Keratinocyte (primary cell): ENCODE measurements at regions not wholly inside any gene's neighbourhood (a gene's known extent, or its start where the extent isn't known, plus 50 kb on each side); places are given as distances from the start of the nearest gene placed in this dataset.

Experiments
- DNase-seq: peaks from one replicate; pipeline ENCODE4 v3.0.0-alpha.2; 2011; ENCODE audit warnings: low read depth, missing footprints, low spot score
- FAIRE-seq: peaks from 2 replicates; lab custom pipeline; 2011; peaks lifted over from hg19 to GRCh38; lab: Jason Lieb, UNC
- H2AFZ ChIP-seq: 2 replicates; pipeline ENCODE4 v1.6.0; 2012; ENCODE audit warnings: low read length, control low read depth, inconsistent platforms; ENCODE audit not compliant: control insufficient read depth
- H3K27ac ChIP-seq: 2 replicates; pipeline ENCODE4 v1.5.1; 2011; ENCODE audit warnings: low read length; ENCODE audit not compliant: control insufficient read depth, insufficient read depth
- H3K27me3 ChIP-seq: 3 replicates; pipeline ENCODE4 v1.6.0; 2011; ENCODE audit warnings: low read length; ENCODE audit not compliant: control insufficient read depth, insufficient read depth; ENCODE audit errors: extremely low read depth
- H3K36me3 ChIP-seq, 2 experiments: 2 replicates in 1 of 2; 3 replicates in 1 of 2; pipeline ENCODE4 v1.5.1; 2011; ENCODE audit warnings: low read length in 2 of 2, mild to moderate bottlenecking in 1 of 2; ENCODE audit not compliant: control insufficient read depth in 2 of 2, insufficient read depth in 2 of 2; ENCODE audit errors: extremely low read depth in 1 of 2
- H3K4me1 ChIP-seq: 3 replicates; pipeline ENCODE4 v1.5.1; 2011; ENCODE audit warnings: low read length; ENCODE audit not compliant: control insufficient read depth, insufficient read depth; ENCODE audit errors: extremely low read depth
- H3K4me2 ChIP-seq: 3 replicates; pipeline ENCODE4 v1.6.0; 2011; ENCODE audit warnings: low read depth, low read length; ENCODE audit not compliant: control insufficient read depth, insufficient read depth; ENCODE audit errors: extremely low read depth
- H3K4me3 ChIP-seq, 3 experiments: fragments of 200-600 bp in 1 of 3; sonication (generic) in 1 of 3; 2 replicates in 2 of 3; 3 replicates in 1 of 3; pipeline ENCODE4 v1.5.1; 2011 to 2016; ENCODE audit warnings: low read length in 3 of 3, mild to moderate bottlenecking in 3 of 3, control low read depth in 2 of 3, inconsistent platforms in 1 of 3, low read depth in 1 of 3, mixed read lengths in 1 of 3, mixed run types in 1 of 3, moderate library complexity in 1 of 3; ENCODE audit not compliant: control insufficient read depth in 2 of 3, insufficient read depth in 2 of 3; ENCODE audit errors: extremely low read depth in 1 of 3
- H3K79me2 ChIP-seq: 2 replicates; pipeline ENCODE4 v1.6.0; 2012; ENCODE audit warnings: low read length; ENCODE audit not compliant: control insufficient read depth, insufficient read depth
- H3K9ac ChIP-seq: 3 replicates; pipeline ENCODE4 v1.6.0; 2011; ENCODE audit warnings: low read length; ENCODE audit not compliant: control insufficient read depth, insufficient read depth; ENCODE audit errors: extremely low read depth
- H3K9me1 ChIP-seq: 3 replicates; pipeline ENCODE4 v1.6.0; 2011; ENCODE audit warnings: low read length; ENCODE audit not compliant: control insufficient read depth, insufficient read depth; ENCODE audit errors: extremely low read depth
- H3K9me3 ChIP-seq: 2 replicates; pipeline ENCODE4 v1.5.1; 2012; ENCODE audit warnings: low read depth, low read length; ENCODE audit not compliant: control insufficient read depth
- H4K20me1 ChIP-seq: 3 replicates; pipeline ENCODE4 v1.6.0; 2011; ENCODE audit warnings: low read length; ENCODE audit not compliant: control insufficient read depth, insufficient read depth; ENCODE audit errors: extremely low read depth
- EZH2 ChIP-seq: IDR thresholded peaks from one replicate; pipeline ENCODE4 v1.6.1; 2012; ENCODE audit warnings: inconsistent platforms, mild to moderate bottlenecking, low read length, moderate library complexity
- dilution Hi-C: fragments of 300-500 bp; cut with MboI; formaldehyde crosslinking; loops from one replicate; pipeline ENCODE4 v1.7.0; 2020; ENCODE audit warnings: low sequenced_read_pairs; ENCODE audit not compliant: extremely low pct_ligation_motif_present
- TF ChIP-seq, protein P1 (sequence below), 3 experiments: IDR thresholded peaks in 1 of 3; conservative IDR thresholded peaks in 1 of 3; optimal IDR thresholded peaks in 1 of 3; 2 replicates in 2 of 3; 3 replicates in 1 of 3; pipeline versions ENCODE3 to v1.5.1; 2011; ENCODE audit warnings: low read length in 3 of 3, mild to moderate bottlenecking in 3 of 3, moderate library complexity in 2 of 3, control low read depth in 1 of 3, inconsistent platforms in 1 of 3; ENCODE audit not compliant: insufficient read depth in 2 of 3; ENCODE audit errors: extremely low read depth in 1 of 3

DNA sequence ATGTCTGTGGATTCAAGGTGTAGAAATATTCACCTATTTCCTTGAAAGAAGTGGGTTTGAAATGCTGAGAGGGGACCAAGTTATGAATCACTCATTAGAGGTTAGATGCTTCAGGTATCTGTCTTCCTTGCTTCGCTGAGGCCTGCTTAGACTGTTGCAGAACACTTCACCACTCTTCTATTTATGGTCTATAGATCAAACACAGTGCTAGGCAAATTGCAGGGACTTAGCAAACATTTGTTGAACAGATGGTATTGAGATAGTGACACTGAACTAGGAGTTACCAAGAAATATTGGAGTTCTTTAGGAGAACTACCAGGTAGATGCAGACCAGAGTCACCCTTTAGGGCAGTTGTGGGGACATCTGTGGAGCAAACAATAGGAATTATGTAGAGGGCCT lies 123.8 kb downstream of the RFPL4B start:
- no peak overlapping the region for H2AFZ ChIP-seq
- H3K9me3 ChIP-seq, result no peaks in the 10 kb centered on the region
- FAIRE-seq (no peak), DNase-seq (no peak)
- H3K9me1 ChIP-seq, result no peaks in the 10 kb centered on the region
- peaks cover 14% of the 10 kb centered on the region for H3K4me1 ChIP-seq
- dilution Hi-C loops, result no loop called here
- H3K4me2 ChIP-seq, result no peak overlapping the region
- H3K9ac ChIP-seq, result no peak overlapping the region
- H3K27ac ChIP-seq, result no peak overlapping the region
- H3K4me3 ChIP-seq, result no peak overlapping the region
- no peaks in the 10 kb centered on the region for H4K20me1 ChIP-seq
- TF ChIP-seq, protein P1, sequence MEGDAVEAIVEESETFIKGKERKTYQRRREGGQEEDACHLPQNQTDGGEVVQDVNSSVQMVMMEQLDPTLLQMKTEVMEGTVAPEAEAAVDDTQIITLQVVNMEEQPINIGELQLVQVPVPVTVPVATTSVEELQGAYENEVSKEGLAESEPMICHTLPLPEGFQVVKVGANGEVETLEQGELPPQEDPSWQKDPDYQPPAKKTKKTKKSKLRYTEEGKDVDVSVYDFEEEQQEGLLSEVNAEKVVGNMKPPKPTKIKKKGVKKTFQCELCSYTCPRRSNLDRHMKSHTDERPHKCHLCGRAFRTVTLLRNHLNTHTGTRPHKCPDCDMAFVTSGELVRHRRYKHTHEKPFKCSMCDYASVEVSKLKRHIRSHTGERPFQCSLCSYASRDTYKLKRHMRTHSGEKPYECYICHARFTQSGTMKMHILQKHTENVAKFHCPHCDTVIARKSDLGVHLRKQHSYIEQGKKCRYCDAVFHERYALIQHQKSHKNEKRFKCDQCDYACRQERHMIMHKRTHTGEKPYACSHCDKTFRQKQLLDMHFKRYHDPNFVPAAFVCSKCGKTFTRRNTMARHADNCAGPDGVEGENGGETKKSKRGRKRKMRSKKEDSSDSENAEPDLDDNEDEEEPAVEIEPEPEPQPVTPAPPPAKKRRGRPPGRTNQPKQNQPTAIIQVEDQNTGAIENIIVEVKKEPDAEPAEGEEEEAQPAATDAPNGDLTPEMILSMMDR (optimal IDR thresholded peaks at IDR 0.05 in 1 of 3, IDR thresholded peaks at IDR 0.05 in 1 of 3, conservative IDR thresholded peaks at IDR 0.05 in 1 of 3; ENCODE audit: extremely low read depth in 1 of 3, insufficient read depth in 2 of 3, low read length in 3 of 3), result no peak
- TF ChIP-seq EZH2, result no peak
- no peaks in the 10 kb centered on the region for H3K27me3 ChIP-seq
- H3K79me2 ChIP-seq, result no peaks in the 10 kb centered on the region
- H3K36me3 ChIP-seq, result no peaks in the 10 kb centered on the region

DNA sequence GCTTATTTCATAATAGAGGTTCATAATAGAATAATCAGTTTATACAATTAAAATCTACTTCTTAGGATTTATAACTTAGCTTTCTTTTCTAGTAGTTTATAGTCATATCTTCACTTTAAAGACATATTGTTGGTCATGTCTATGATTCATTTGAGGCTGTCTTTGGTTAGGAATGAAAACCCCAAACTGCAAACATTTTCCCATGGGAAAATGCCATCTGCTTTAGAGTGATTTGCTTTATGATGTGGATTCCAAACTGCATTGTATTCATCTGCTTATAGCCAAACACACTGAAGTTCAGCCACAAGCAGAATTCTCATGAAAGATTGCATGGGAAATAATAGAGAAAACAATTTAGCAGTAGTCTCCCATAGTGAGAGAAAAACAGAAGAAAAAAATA lies 128.0 kb downstream of the RFPL4B start:
- Histone ChIP-seq H3K9ac (no peak overlapping the region), H3K36me3 (no peaks in the 10 kb centered on the region), H3K79me2 (no peaks in the 10 kb centered on the region), H3K27me3 (peaks cover 3% of the 10 kb centered on the region), H3K9me1 (no peaks in the 10 kb centered on the region), H3K4me3 (no peak overlapping the region), H3K4me1 (no peaks in the 10 kb centered on the region), H3K4me2 (no peak overlapping the region), H2AFZ (no peak overlapping the region), H4K20me1 (no peaks in the 10 kb centered on the region), H3K9me3 (no peaks in the 10 kb centered on the region), H3K27ac (no peak overlapping the region)
- FAIRE-seq (no peak), DNase-seq (no peak)
- dilution Hi-C loops, result no loop called here
- TF ChIP-seq EZH2, result no peak
- TF ChIP-seq, protein P1 (optimal IDR thresholded peaks at IDR 0.05 in 1 of 3, IDR thresholded peaks at IDR 0.05 in 1 of 3, conservative IDR thresholded peaks at IDR 0.05 in 1 of 3; ENCODE audit: extremely low read depth in 1 of 3, insufficient read depth in 2 of 3, low read length in 3 of 3), result no peak
